ENCODE measurements at regions not wholly inside any gene's neighbourhood (a gene's known extent, or its start where the extent isn't known, plus 50 kb on each side); places are given as distances from the start of the nearest gene placed in this dataset.

GRCh38 chr5:1638658-1639400 is 115.1 kb upstream of the LPCAT1 start:
- DNase-seq (ENCODE audit: low spot score), result no peak
- H3K9me2 ChIP-seq (ENCODE audit: insufficient read depth, low read length), result no peaks in the 10 kb centered on the region
- H3K36me3 ChIP-seq (ENCODE audit: insufficient read depth, low read length), result no peaks in the 10 kb centered on the region
- TF ChIP-seq EZH2phosphoT487 (IDR thresholded peaks at IDR 0.05; ENCODE audit: borderline replicate concordance, low read depth, low read length), result no peak
- TF ChIP-seq CTCF (conservative IDR thresholded peaks at IDR 0.05; ENCODE audit: low read length), result no peak
- H3K27ac ChIP-seq (ENCODE audit: low read depth, low read length, poor library complexity, severe bottlenecking), result no peak overlapping the region
- BruUV-seq (replicated peaks), result no TSS peak
- H2AFZ ChIP-seq (ENCODE audit: low read length), result no peak overlapping the region
- no peaks in the 10 kb centered on the region for H3K9me3 ChIP-seq (ENCODE audit: low read length)
- ChIA-PET CTCF (ENCODE audit: unreplicated experiment) (no interaction called here), POLR2A (no interaction called here)
- no peaks in the 10 kb centered on the region for H4K20me1 ChIP-seq (ENCODE audit: insufficient read depth, low read length)
- H3K79me2 ChIP-seq (ENCODE audit: insufficient read depth, low read depth, low read length), result no peaks in the 10 kb centered on the region
- H3K4me3 ChIP-seq (ENCODE audit: low read depth, low read length, poor library complexity, severe bottlenecking), result no peak overlapping the region
- intact Hi-C loops (cut with micrococcal nuclease; ENCODE audit: unreplicated experiment), result no loop called here
- peaks cover under 1% of the 10 kb centered on the region for H3K4me1 ChIP-seq (ENCODE audit: insufficient read depth, low read length, poor library complexity, severe bottlenecking)
- no peak overlapping the region for H3K4me2 ChIP-seq (ENCODE audit: low read length)

GRCh38 chr5:1637639-1638481 is 114.1 kb upstream of the LPCAT1 start:
- H3K4me2 ChIP-seq (ENCODE audit: low read length), result no peak overlapping the region
- no peaks in the 10 kb centered on the region for H3K9me2 ChIP-seq (ENCODE audit: insufficient read depth, low read length)
- POLR2A ChIA-PET, result no interaction called here
- TF ChIP-seq CTCF (conservative IDR thresholded peaks at IDR 0.05; ENCODE audit: low read length), result no peak
- no peak for TF ChIP-seq EZH2phosphoT487 (IDR thresholded peaks at IDR 0.05; ENCODE audit: borderline replicate concordance, low read depth, low read length)
- peaks cover 2% of the 10 kb centered on the region for H3K4me1 ChIP-seq (ENCODE audit: insufficient read depth, low read length, poor library complexity, severe bottlenecking)
- no TSS peak for BruUV-seq (replicated peaks)
- H3K9me3 ChIP-seq (ENCODE audit: low read length), result no peaks in the 10 kb centered on the region
- no peaks in the 10 kb centered on the region for H4K20me1 ChIP-seq (ENCODE audit: insufficient read depth, low read length)
- no peak for DNase-seq (ENCODE audit: low spot score)
- intact Hi-C loops (cut with micrococcal nuclease; ENCODE audit: unreplicated experiment), result no loop called here
- H3K4me3 ChIP-seq (ENCODE audit: low read depth, low read length, poor library complexity, severe bottlenecking), result no peak overlapping the region
- H2AFZ ChIP-seq (ENCODE audit: low read length), result no peak overlapping the region
- H3K27ac ChIP-seq (ENCODE audit: low read depth, low read length, poor library complexity, severe bottlenecking), result no peak overlapping the region
- CTCF ChIA-PET (ENCODE audit: unreplicated experiment), result no interaction called here
- H3K36me3 ChIP-seq (ENCODE audit: insufficient read depth, low read length), result no peaks in the 10 kb centered on the region
- H3K79me2 ChIP-seq (ENCODE audit: insufficient read depth, low read depth, low read length), result no peaks in the 10 kb centered on the region

Measured in OCI-LY7 (cell line).